Body of pancreas (tissue), 4 donors: ENCODE measurements at regions not wholly inside any gene's neighbourhood (a gene's known extent, or its start where the extent isn't known, plus 50 kb on each side); places are given as distances from the start of the nearest gene placed in this dataset.

Experiments used
- ATAC-seq: fragments of 150-250 bp; one replicate; pipeline ENCODE4 v1.9.1; 2016
- DNase-seq, 4 donors: peaks; one replicate each; pipeline ENCODE4 v3.0.0-alpha.2; 2019
- H3K27ac ChIP-seq, 4 donors: fragments of 200-600 bp; sonication (generic); 1 replicate in 3 of 4; 2 replicates in 1 of 4; pipeline versions ENCODE4 v1.5.1 to v1.6.1; 2016 to 2019; ENCODE audit warnings: mild to moderate bottlenecking in 1 of 4, mixed read lengths in 1 of 4, moderate library complexity in 1 of 4
- H3K27me3 ChIP-seq, 2 donors: fragments of 200-600 bp; sonication (generic); one replicate each; pipeline ENCODE4 v1.6.0; 2016; ENCODE audit warnings: mild to moderate bottlenecking in 1 of 2
- H3K36me3 ChIP-seq, 2 donors: fragments of 200-600 bp; sonication (generic); replicated peaks in 1 of 2; 2 replicates each; pipeline ENCODE4 v1.5.1; 2016; ENCODE audit warnings: low read depth in 2 of 2; ENCODE audit not compliant: insufficient read depth in 1 of 2
- H3K4me1 ChIP-seq: fragments of 200-600 bp; sonication (generic); one replicate; pipeline ENCODE4 v1.6.0; 2016
- H3K4me3 ChIP-seq, 2 donors: fragments of 200-600 bp; sonication (generic); 1 replicate in 1 of 2; 2 replicates in 1 of 2; pipeline ENCODE4 v1.5.1; 2016 to 2019
- H3K9me3 ChIP-seq, 3 donors: fragments of 200-600 bp; sonication (generic); 1 replicate in 2 of 3; 2 replicates in 1 of 3; pipeline ENCODE4 v1.5.1; 2016
- POLR2A ChIP-seq, 3 donors: fragments of 450-650 bp; IDR thresholded peaks; one replicate each; pipeline ENCODE4 v1.6.1; 2016; ENCODE audit warnings: antibody characterized with exemption in 3 of 3, mild to moderate bottlenecking in 2 of 3
- WGBS, 2 donors: methylation state at CpG; one replicate each; pipeline ENCODE4 v1.1.5; 2017; 5-methylcytosine and 5-hydroxymethylcytosine counted together
- intact Hi-C: fragments of 100-400 bp; cut with DNase I; formaldehyde crosslinking; loops from one replicate; pipeline ENCODE4 v1.15.1; 2023
- TF ChIP-seq, protein P1 (sequence below), 7 experiments: fragments of 450-650 bp in 4 of 7; fragments of 200-600 bp in 3 of 7; sonication (generic) in 3 of 7; IDR thresholded peaks; one replicate each; pipeline ENCODE4 v1.5.1; 2016 to 2019; ENCODE audit warnings: antibody characterized with exemption in 7 of 7

DNA sequence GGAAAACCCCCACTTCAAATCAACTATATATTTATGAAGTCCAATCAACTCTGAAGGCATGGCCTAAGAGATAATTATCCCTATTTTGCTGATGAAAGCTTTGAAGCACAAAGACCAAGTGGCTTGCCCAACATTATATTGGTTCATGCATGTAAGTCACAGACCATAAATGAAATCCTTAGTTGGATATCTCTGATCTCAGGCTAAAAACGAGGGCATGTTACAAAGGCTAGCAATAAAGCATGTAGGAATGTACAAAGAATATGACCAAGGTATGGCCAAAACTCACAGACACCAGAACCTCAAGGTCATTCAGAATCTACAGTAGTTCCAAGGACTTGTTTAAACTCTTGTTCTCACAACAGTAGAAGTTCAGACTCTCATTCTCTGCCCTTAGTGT, 100.2 kb upstream of the SESN3 start:
- ATAC-seq (no peak), DNase-seq (no peak)
- 39 to 55% methylated on average over 1 of the region's 1 CpG for WGBS, 2 donors
- TF ChIP-seq, protein P1, sequence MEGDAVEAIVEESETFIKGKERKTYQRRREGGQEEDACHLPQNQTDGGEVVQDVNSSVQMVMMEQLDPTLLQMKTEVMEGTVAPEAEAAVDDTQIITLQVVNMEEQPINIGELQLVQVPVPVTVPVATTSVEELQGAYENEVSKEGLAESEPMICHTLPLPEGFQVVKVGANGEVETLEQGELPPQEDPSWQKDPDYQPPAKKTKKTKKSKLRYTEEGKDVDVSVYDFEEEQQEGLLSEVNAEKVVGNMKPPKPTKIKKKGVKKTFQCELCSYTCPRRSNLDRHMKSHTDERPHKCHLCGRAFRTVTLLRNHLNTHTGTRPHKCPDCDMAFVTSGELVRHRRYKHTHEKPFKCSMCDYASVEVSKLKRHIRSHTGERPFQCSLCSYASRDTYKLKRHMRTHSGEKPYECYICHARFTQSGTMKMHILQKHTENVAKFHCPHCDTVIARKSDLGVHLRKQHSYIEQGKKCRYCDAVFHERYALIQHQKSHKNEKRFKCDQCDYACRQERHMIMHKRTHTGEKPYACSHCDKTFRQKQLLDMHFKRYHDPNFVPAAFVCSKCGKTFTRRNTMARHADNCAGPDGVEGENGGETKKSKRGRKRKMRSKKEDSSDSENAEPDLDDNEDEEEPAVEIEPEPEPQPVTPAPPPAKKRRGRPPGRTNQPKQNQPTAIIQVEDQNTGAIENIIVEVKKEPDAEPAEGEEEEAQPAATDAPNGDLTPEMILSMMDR (IDR thresholded peaks at IDR 0.05), result no peak
- TF ChIP-seq POLR2A (IDR thresholded peaks at IDR 0.05), result no peak
- Histone ChIP-seq H3K27me3 (no peaks in the 10 kb centered on the region), H3K27ac (no peak overlapping the region), H3K4me3 (no peak overlapping the region), H3K4me1 (no peaks in the 10 kb centered on the region), H3K36me3 (no peaks in the 10 kb centered on the region), H3K9me3 (no peaks in the 10 kb centered on the region)
- intact Hi-C loops, result no loop called here

DNA sequence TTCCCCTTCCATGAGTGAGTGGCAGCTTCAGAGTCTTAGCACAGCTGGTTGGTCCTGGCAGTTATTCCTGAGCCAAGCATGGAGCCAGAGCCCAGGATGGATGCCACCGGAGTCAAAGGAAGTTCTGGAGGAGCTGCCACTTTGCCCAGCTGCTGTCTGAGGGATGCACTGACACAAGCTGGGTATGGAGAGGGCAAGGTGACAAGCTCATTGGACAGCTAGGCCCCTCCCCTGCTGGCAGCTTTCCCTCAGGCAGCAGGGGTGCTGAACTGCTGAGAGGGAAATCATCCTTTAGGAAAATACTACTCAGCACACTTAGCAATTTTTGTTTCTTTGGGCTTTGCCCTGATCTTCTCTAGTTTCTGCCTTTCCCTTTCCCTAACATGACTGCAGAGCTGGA, 99.3 kb upstream of the SESN3 start:
- WGBS, 2 donors, result 75 to 88% methylated on average over 1 of the region's 1 CpG
- no peak for ATAC-seq
- Histone ChIP-seq H3K4me3 (no peak overlapping the region), H3K27ac (no peak overlapping the region), H3K9me3 (no peaks in the 10 kb centered on the region), H3K27me3 (no peaks in the 10 kb centered on the region), H3K36me3 (no peaks in the 10 kb centered on the region), H3K4me1 (no peaks in the 10 kb centered on the region)
- no peak for DNase-seq
- intact Hi-C loops, result no loop called here
- TF ChIP-seq, protein P1 (IDR thresholded peaks at IDR 0.05), result no peak
- no peak for TF ChIP-seq POLR2A (IDR thresholded peaks at IDR 0.05)

DNA sequence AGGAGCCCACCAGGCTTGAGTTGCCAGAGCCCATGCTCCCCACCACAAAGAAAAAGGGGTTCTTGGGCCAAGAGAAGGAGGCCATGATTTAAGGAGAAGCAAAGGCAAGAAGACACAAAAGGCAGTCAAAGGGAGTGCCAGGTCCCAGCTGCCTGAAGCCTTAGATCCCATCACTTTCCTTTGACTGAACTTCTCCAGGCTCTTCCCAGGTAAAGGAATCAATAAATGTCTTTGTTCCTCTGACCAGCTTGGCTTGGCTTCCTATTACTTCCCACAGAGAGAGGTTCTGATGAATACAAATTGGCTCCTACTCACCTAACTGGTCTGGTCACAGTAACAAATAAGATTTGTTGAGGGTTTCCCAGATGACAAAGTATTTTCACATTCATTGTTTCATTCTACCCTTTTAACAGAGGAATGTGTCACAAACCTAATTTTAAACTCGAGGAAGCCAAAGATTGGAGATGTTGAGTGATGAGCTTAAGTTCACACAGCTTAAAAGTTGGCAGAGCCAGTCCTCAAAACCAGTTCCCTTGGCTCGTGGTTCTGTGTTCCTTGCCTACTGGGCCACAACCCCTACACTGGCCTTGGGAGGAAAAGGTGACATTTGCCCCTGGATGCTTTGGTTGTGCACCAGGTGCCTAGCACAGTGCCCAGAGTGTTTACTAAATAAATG, 96.4 kb upstream of the SESN3 start:
- no peak overlapping the region for H3K4me3 ChIP-seq
- WGBS, 2 donors, result 31 to 40% methylated on average over 2 of the region's 2 CpGs
- H3K36me3 ChIP-seq, result no peaks in the 10 kb centered on the region
- TF ChIP-seq POLR2A (IDR thresholded peaks at IDR 0.05), result no peak
- TF ChIP-seq, protein P1 (IDR thresholded peaks at IDR 0.05), result no peak
- H3K9me3 ChIP-seq, result no peaks in the 10 kb centered on the region
- DNase-seq (no peak), ATAC-seq (peak; percentile 84)
- H3K27ac ChIP-seq, result peak overlapping the region in 3 of 4 donors; percentile 29 to 57 (median 34)
- H3K4me1 ChIP-seq, result no peaks in the 10 kb centered on the region
- no peaks in the 10 kb centered on the region for H3K27me3 ChIP-seq
- intact Hi-C loops, result no loop called here

DNA sequence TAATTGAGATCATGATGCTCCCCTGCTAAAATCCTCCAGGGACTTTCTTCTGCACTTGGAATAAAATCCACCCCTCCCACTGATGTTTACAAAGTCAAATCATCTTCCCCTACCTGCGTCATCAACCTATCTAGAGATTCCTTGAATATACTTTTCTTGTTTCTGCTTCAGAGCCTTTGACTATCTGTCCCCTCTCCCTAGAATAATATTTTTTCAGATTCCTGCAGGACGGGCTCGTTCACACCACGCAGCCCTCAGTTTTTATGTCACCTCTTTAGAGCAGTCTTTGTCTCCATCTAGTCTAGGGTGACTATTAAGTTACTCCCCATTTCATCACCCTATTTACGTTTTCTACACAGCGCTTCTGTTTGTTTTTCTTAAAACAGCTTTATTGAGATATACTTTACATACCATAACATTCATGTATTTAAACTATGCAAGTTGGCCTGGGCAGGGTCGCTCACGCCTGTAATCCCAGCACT, 94.8 kb upstream of the SESN3 start:
- 79 to 82% methylated on average over 8 of the region's 8 CpGs for WGBS, 2 donors
- no peaks in the 10 kb centered on the region for H3K36me3 ChIP-seq
- H3K27ac ChIP-seq, result no peak overlapping the region
- no peaks in the 10 kb centered on the region for H3K27me3 ChIP-seq
- TF ChIP-seq, protein P1 (IDR thresholded peaks at IDR 0.05), result no peak
- TF ChIP-seq POLR2A (IDR thresholded peaks at IDR 0.05), result no peak
- no peaks in the 10 kb centered on the region for H3K9me3 ChIP-seq
- ATAC-seq, result no peak
- H3K4me3 ChIP-seq, result no peak overlapping the region
- no peaks in the 10 kb centered on the region for H3K4me1 ChIP-seq
- no peak for DNase-seq
- intact Hi-C loops, result no loop called here

DNA sequence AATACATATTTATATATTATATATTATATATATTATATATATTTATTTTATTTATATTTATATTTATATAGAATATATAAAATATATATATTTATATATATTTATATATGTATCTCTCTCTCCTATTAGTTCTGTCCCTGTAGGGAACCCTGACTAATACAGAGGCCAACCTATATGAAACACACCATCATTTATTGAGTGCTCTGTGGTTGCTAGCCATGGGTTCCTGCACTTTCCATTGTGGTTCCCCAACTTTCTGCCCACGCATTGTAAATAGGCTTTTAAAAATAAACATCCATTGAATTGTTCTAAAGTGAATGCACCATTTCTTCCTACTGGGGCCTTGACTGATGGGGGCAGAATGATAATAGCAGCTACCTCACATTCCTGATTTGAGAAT, 93.8 kb upstream of the SESN3 start:
- WGBS, 2 donors, result 67 to 84% methylated on average over 1 of the region's 1 CpG
- no peak for DNase-seq
- H3K4me1 ChIP-seq, result no peaks in the 10 kb centered on the region
- no peaks in the 10 kb centered on the region for H3K36me3 ChIP-seq
- H3K27me3 ChIP-seq, result no peaks in the 10 kb centered on the region
- no peaks in the 10 kb centered on the region for H3K9me3 ChIP-seq
- intact Hi-C loops, result no loop called here
- no peak overlapping the region for H3K4me3 ChIP-seq
- no peak overlapping the region for H3K27ac ChIP-seq
- ATAC-seq, result no peak
- TF ChIP-seq, protein P1 (IDR thresholded peaks at IDR 0.05), result no peak
- no peak for TF ChIP-seq POLR2A (IDR thresholded peaks at IDR 0.05)
